ENCODE measurements at regions not wholly inside any gene's neighbourhood (a gene's known extent, or its start where the extent isn't known, plus 50 kb on each side); places are given as distances from the start of the nearest gene placed in this dataset.

GRCh38 chr22:48534395-48534958, 1293.2 kb downstream of the BRD1 start:
- Mint-ChIP-seq H3K27ac (no peak overlapping the region), H3K27me3 (peaks cover 2 to 3% of the 10 kb centered on the region in 2 donors), H3K36me3 (no peaks in the 10 kb centered on the region), H3K4me3 (no peak overlapping the region), H3K9me3 (no peaks in the 10 kb centered on the region), H3K4me1 (peaks cover 0 to 4% of the 10 kb centered on the region in 2 donors)
- DNase-seq (no peak), ATAC-seq (replicated peaks) (no peak)

- Mint-ChIP-seq H3K4me3 (no peak overlapping the region), H3K4me1 (peaks cover 0 to 4% of the 10 kb centered on the region in 2 donors), H3K27ac (no peak overlapping the region), H3K36me3 (no peaks in the 10 kb centered on the region), H3K9me3 (no peaks in the 10 kb centered on the region), H3K27me3 (peaks cover 3 to 11% of the 10 kb centered on the region in 2 donors)
- ATAC-seq (replicated peaks), result no peak
- no peak for DNase-seq
Measured at GRCh38 chr22:48532986-48533385, 1294.7 kb downstream of the BRD1 start.

- ATAC-seq (replicated peaks), result no peak
- peaks cover 3 to 11% of the 10 kb centered on the region in 2 donors for H3K27me3 Mint-ChIP-seq
- H3K4me1 Mint-ChIP-seq, result peaks cover 0 to 4% of the 10 kb centered on the region in 2 donors
- DNase-seq, result no peak
- H3K27ac Mint-ChIP-seq, result no peak overlapping the region
- no peaks in the 10 kb centered on the region for H3K36me3 Mint-ChIP-seq
- no peak overlapping the region for H3K4me3 Mint-ChIP-seq
- H3K9me3 Mint-ChIP-seq, result no peaks in the 10 kb centered on the region
Measured at GRCh38 chr22:48531761-48532435, 1295.8 kb downstream of the BRD1 start.

DNA sequence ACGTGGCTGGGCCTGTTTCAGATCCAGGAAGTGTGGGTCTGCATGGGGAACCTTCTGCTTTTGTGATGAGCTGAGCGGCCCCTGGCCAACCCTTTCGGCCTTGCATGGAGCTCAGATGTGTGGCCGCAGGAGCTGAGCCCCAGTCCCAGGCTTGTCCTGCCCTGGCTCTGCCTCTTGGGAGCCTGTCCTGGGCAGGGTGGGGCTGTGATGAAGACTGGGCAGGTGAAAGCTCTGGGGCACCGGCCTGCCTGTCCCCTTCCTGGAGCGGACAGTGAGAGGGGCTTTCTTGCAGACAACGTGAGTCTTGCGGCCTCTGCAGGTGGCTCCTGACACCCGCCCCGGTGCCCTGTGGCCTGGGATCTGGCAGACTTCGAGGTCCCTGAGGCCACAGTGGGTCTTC, 1296.6 kb downstream of the BRD1 start:
- Mint-ChIP-seq H3K9me3 (no peaks in the 10 kb centered on the region), H3K36me3 (no peaks in the 10 kb centered on the region), H3K4me3 (no peak overlapping the region), H3K4me1 (peaks cover 0 to 4% of the 10 kb centered on the region in 2 donors), H3K27me3 (peaks cover 3 to 11% of the 10 kb centered on the region in 2 donors), H3K27ac (no peak overlapping the region)
- ATAC-seq (replicated peaks) (no peak), DNase-seq (no peak)

DNA sequence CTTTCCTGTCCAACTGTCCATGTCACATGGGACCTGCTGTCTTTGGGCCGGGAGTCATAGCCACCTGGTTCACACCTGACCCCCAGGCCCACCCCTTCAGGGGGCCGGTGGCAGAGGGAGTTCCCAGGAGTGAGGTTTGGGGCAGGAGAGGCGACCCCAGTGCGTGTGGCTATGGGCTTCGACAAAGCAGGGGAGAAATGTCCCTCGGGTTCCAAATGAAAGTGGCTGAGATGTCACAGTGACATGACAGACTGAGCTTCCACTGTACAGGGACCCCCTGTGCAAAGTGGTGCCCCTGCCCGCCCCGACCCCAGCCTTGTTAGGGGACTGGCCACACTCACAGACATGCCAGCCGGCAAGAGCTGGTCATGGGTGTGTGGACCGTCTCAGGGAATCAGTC, 1297.0 kb downstream of the BRD1 start:
- DNase-seq (no peak), ATAC-seq (replicated peaks) (no peak)
- no peaks in the 10 kb centered on the region for H3K9me3 Mint-ChIP-seq

GRCh38 chr22:48528221-48528915, 1299.3 kb downstream of the BRD1 start:
- H3K9me3 Mint-ChIP-seq, result no peaks in the 10 kb centered on the region
- H3K27ac Mint-ChIP-seq, result no peak overlapping the region
- H3K4me3 Mint-ChIP-seq, result no peak overlapping the region
- no peak for ATAC-seq (replicated peaks)
- peaks cover 0 to 4% of the 10 kb centered on the region in 2 donors for H3K4me1 Mint-ChIP-seq
- no peak for DNase-seq
- H3K36me3 Mint-ChIP-seq, result no peaks in the 10 kb centered on the region
- peaks cover 3 to 11% of the 10 kb centered on the region in 2 donors for H3K27me3 Mint-ChIP-seq

More for the DNA sequence above, 1297.0 kb downstream of the BRD1 start:
- Mint-ChIP-seq H3K4me3 (no peak overlapping the region), H3K4me1 (peaks cover 0 to 4% of the 10 kb centered on the region in 2 donors), H3K27me3 (peaks cover 3 to 11% of the 10 kb centered on the region in 2 donors), H3K27ac (no peak overlapping the region), H3K36me3 (no peaks in the 10 kb centered on the region)

DNA sequence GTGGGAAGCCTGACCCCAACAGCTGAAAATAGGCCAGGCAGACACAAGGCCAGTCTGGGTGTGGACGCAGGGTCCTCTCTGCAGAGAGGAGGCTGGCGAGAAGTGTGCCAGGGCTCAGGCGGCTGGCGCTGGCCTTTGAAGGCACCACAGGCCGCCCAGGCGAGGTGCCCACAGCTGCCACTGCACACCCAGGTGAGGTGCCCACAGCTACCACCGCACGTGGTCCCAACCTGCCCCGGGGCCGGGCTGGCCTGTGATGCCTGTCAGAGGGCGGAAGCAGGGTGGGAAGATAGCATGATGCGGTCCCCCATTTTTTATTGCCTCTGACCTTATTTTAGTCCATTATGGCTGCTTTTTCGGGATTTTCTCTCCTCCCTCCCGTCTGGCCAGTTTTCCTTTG, 1303.9 kb downstream of the BRD1 start:
- ATAC-seq (replicated peaks) (no peak), DNase-seq (no peak)
- H3K27ac Mint-ChIP-seq, result no peak overlapping the region
- H3K27me3 Mint-ChIP-seq, result peaks cover 3 to 7% of the 10 kb centered on the region in 2 donors
- H3K4me3 Mint-ChIP-seq, result no peak overlapping the region
- H3K4me1 Mint-ChIP-seq, result no peaks in the 10 kb centered on the region
- H3K36me3 Mint-ChIP-seq, result no peaks in the 10 kb centered on the region
- no peaks in the 10 kb centered on the region for H3K9me3 Mint-ChIP-seq

GRCh38 chr22:48523091-48523490, 1304.6 kb downstream of the BRD1 start:
- no peak overlapping the region for H3K27ac Mint-ChIP-seq
- H3K27me3 Mint-ChIP-seq, result peaks cover 0 to 7% of the 10 kb centered on the region in 2 donors
- no peaks in the 10 kb centered on the region for H3K36me3 Mint-ChIP-seq
- H3K9me3 Mint-ChIP-seq, result no peaks in the 10 kb centered on the region
- H3K4me3 Mint-ChIP-seq, result no peak overlapping the region
- no peaks in the 10 kb centered on the region for H3K4me1 Mint-ChIP-seq
- no peak for DNase-seq
- ATAC-seq (replicated peaks), result no peak

DNA sequence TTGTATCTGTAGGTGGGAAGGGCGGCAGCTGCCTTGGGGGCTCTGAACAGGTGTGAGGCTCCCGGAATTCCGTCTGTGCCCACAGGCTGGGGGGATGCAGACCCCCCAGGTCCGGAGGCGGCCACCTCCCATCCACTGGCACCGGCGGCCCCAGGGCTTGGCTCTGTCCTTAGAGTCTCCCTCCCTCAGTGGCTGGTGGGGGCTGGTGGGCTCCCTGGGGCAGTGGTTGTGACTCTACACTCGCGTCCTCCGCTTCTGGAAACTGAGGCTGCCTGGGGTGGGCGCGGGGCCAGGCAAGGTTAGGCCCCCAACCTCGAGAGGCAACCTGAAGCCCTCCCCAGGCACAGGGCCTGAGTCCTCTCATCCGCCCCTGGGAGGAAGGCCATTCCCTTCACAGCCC, 1305.4 kb downstream of the BRD1 start:
- peaks cover 0 to 7% of the 10 kb centered on the region in 2 donors for H3K27me3 Mint-ChIP-seq
- no peaks in the 10 kb centered on the region for H3K36me3 Mint-ChIP-seq
- H3K4me3 Mint-ChIP-seq, result no peak overlapping the region
- H3K4me1 Mint-ChIP-seq, result no peaks in the 10 kb centered on the region
- no peak overlapping the region for H3K27ac Mint-ChIP-seq
- DNase-seq (no peak), ATAC-seq (replicated peaks) (no peak)
- H3K9me3 Mint-ChIP-seq, result no peaks in the 10 kb centered on the region

GRCh38 chr22:48520884-48521588, 1306.6 kb downstream of the BRD1 start:
- Mint-ChIP-seq H3K4me3 (no peak overlapping the region), H3K27ac (no peak overlapping the region), H3K9me3 (no peaks in the 10 kb centered on the region), H3K27me3 (peaks cover 0 to 7% of the 10 kb centered on the region in 2 donors), H3K36me3 (no peaks in the 10 kb centered on the region), H3K4me1 (no peaks in the 10 kb centered on the region)
- no peak for ATAC-seq (replicated peaks)
- DNase-seq, result no peak

DNA sequence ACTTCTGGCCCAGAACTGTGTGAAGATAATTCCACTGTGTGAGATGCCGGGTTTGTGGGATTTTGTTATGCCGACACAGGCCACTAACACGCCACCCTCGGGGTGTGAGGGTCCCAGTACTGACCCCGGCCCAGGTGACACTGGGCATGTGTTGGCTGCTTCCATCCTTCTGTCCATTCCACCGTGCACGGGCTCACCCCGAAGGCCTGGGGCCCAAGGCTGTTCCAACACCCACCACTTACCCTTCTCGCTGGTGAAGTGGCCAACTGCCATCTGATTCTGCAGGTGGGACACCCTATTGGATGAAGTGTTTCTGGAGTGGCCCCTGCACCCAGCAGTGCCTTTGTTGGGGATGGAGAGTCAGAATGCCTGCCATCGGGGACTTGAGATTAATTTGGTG, 1307.5 kb downstream of the BRD1 start:
- Mint-ChIP-seq H3K27me3 (peaks cover 0 to 7% of the 10 kb centered on the region in 2 donors), H3K36me3 (no peaks in the 10 kb centered on the region), H3K4me1 (no peaks in the 10 kb centered on the region), H3K27ac (no peak overlapping the region), H3K9me3 (no peaks in the 10 kb centered on the region), H3K4me3 (no peak overlapping the region)
- ATAC-seq (replicated peaks) (no peak), DNase-seq (no peak)

- no peak overlapping the region for H3K4me3 Mint-ChIP-seq
Measured at GRCh38 chr22:48517039-48518030, 1310.3 kb downstream of the BRD1 start.

DNA sequence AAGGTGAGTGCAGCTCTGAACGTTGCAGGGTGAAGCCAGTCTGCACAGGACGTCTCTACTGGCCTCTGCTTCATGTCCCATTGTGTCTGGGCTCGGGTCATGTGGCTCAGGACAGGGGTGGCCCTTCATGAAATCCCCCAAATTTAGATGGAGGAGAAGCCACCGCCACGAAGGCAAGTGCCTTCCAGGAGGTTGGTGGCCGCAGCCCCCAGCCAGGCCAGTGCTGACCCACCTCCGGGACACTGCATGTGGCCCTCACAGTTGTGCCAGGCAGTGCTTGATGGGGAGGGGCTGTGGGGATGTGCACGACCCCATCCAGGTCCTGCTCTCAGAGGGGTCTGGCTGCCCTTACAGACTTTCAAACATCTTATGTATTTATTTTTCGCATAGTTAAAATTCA, 1311.1 kb downstream of the BRD1 start:
- Mint-ChIP-seq H3K4me3 (no peak overlapping the region), H3K4me1 (no peaks in the 10 kb centered on the region), H3K9me3 (no peaks in the 10 kb centered on the region), H3K27me3 (peaks cover 0 to 7% of the 10 kb centered on the region in 2 donors), H3K27ac (no peak overlapping the region), H3K36me3 (no peaks in the 10 kb centered on the region)
- DNase-seq (no peak), ATAC-seq (replicated peaks) (no peak)

More at GRCh38 chr22:48517039-48518030, 1310.3 kb downstream of the BRD1 start:
- Mint-ChIP-seq H3K36me3 (no peaks in the 10 kb centered on the region), H3K27ac (no peak overlapping the region), H3K4me1 (no peaks in the 10 kb centered on the region), H3K9me3 (no peaks in the 10 kb centered on the region), H3K27me3 (peaks cover 0 to 7% of the 10 kb centered on the region in 2 donors)
- ATAC-seq (replicated peaks), result peak in 1 of 2 donors; percentile 26
- no peak for DNase-seq
